HCT116 (cell line): ENCODE measurements at regions not wholly inside any gene's neighbourhood (a gene's known extent, or its start where the extent isn't known, plus 50 kb on each side); places are given as distances from the start of the nearest gene placed in this dataset.

Experiments
- ATAC-seq: fragments of 200-7000 bp; cut with Tn5 transposase; 2 replicates; pipeline ENCODE4 v1.9.1; 2020; ENCODE audit warnings: mild to moderate bottlenecking, moderate library complexity
- BruUV-seq: library from RNA; stranded (reverse); fragments of 400-500 nt; replicated peaks from 2 replicates; lab custom pipeline; 2021; lab: Mats Ljungman, UMichigan
- CTCF ChIA-PET: fragments of 300-600 bp; sonication (Branson Sonifier 250); formaldehyde crosslinking; loops from one replicate; lab custom pipeline; 2021; ENCODE audit warnings: antibody characterized with exemption; lab: Charles Lee
- POLR2A ChIA-PET: fragments of 300-600, 350-600 bp; sonication (Branson Sonifier 250); formaldehyde crosslinking; loops from one replicate; lab custom pipeline; 2021; ENCODE audit warnings: antibody characterized with exemption; lab: Charles Lee
- RAD21 ChIA-PET, 2 experiments: fragments of 300-600 bp; sonication (Branson Sonifier 250); formaldehyde crosslinking; loops; one replicate each; lab custom pipeline; 2023; ENCODE audit warnings: low total read pairs in 2 of 2; ENCODE audit not compliant: uncharacterized antibody in 2 of 2, unreplicated experiment in 2 of 2, low non-redundant PET in 1 of 2; lab: Charles Lee
- DNase-seq: peaks from one replicate; pipeline ENCODE4 v3.0.0-alpha.2; 2010; ENCODE audit warnings: low read depth, low spot score
- H2AFZ ChIP-seq: fragments of 200-600 bp; shearing (Covaris generic), sonication (generic); 2 replicates; pipeline ENCODE4 v1.6.1; 2017; ENCODE audit warnings: low read depth, mixed run types, mixed read lengths, antibody characterized with exemption, low read length; ENCODE audit not compliant: poor library complexity, severe bottlenecking
- H3K27ac ChIP-seq: 2 replicates; pipeline ENCODE4 v1.5.1; 2012; ENCODE audit warnings: low read depth, low read length
- H3K27me3 ChIP-seq: fragments of 200-600 bp; sonication (generic); 2 replicates; pipeline ENCODE4 v1.6.1; 2016; ENCODE audit warnings: mixed run types, low read length, mixed read lengths; ENCODE audit not compliant: insufficient read depth
- H3K36me3 ChIP-seq, 2 experiments: fragments of 200-500 bp in 1 of 2; fragments of 200-600 bp in 1 of 2; sonication (Bioruptor generic) in 1 of 2; sonication (generic) in 1 of 2; 2 replicates each; pipeline versions ENCODE4 v1.5.1 to v1.6.1; 2014 to 2016; ENCODE audit warnings: low read length in 2 of 2, inconsistent platforms in 1 of 2, mixed read lengths in 1 of 2, mixed run types in 1 of 2; ENCODE audit not compliant: insufficient read depth in 2 of 2, control insufficient read depth in 1 of 2
- H3K4me1 ChIP-seq, 2 experiments: fragments of 200-600 bp in 1 of 2; sonication (generic) in 1 of 2; 2 replicates each; pipeline versions ENCODE4 v1.5.1 to v1.6.1; 2012 to 2017; ENCODE audit warnings: low read length in 2 of 2, inconsistent platforms in 1 of 2, mild to moderate bottlenecking in 1 of 2, mixed read lengths in 1 of 2, mixed run types in 1 of 2, moderate library complexity in 1 of 2; ENCODE audit not compliant: insufficient read depth in 2 of 2, control insufficient read depth in 1 of 2
- H3K4me2 ChIP-seq: fragments of 200-600 bp; sonication (generic); 2 replicates; pipeline ENCODE4 v1.6.1; 2017; ENCODE audit warnings: mixed run types, low read length, mixed read lengths
- H3K4me3 ChIP-seq, 2 experiments: fragments of 200-600 bp in 1 of 2; sonication (generic) in 1 of 2; replicated peaks in 1 of 2; 2 replicates each; pipeline ENCODE4 v1.5.1; 2011 to 2016; ENCODE audit warnings: low read length in 2 of 2, control low read depth in 1 of 2, low read depth in 1 of 2, mild to moderate bottlenecking in 1 of 2, mixed read lengths in 1 of 2, mixed run types in 1 of 2
- H3K79me2 ChIP-seq: fragments of 200-600 bp; sonication (generic); 2 replicates; pipeline ENCODE4 v1.6.1; 2017; ENCODE audit warnings: mild to moderate bottlenecking, mixed run types, low read length, moderate library complexity, mixed read lengths; ENCODE audit not compliant: insufficient read depth
- H3K9ac ChIP-seq: fragments of 200-600 bp; sonication (generic); 2 replicates; pipeline ENCODE4 v1.6.1; 2016; ENCODE audit warnings: low read length, mixed read lengths
- H3K9me2 ChIP-seq: fragments of 200-600 bp; sonication (generic), shearing (Covaris generic); 2 replicates; pipeline ENCODE4 v1.6.1; 2017; ENCODE audit warnings: mixed run types, mild to moderate bottlenecking, moderate library complexity; ENCODE audit not compliant: insufficient read depth
- H3K9me3 ChIP-seq, 2 experiments: fragments of 200-500 bp in 1 of 2; fragments of 200-600 bp in 1 of 2; sonication (Bioruptor generic) in 1 of 2; sonication (generic) in 1 of 2; 2 replicates each; pipeline ENCODE4 v1.6.1; 2014 to 2017; ENCODE audit warnings: low read length in 2 of 2, mixed read lengths in 2 of 2, inconsistent platforms in 1 of 2, low read depth in 1 of 2, mild to moderate bottlenecking in 1 of 2, mixed run types in 1 of 2, moderate library complexity in 1 of 2; ENCODE audit not compliant: control insufficient read depth in 1 of 2, insufficient read depth in 1 of 2
- H4K20me1 ChIP-seq: fragments of 200-600 bp; sonication (generic), shearing (Covaris generic); 2 replicates; pipeline ENCODE4 v1.6.1; 2017; ENCODE audit warnings: mixed run types, mild to moderate bottlenecking, moderate library complexity; ENCODE audit not compliant: insufficient read depth
- CBX3 ChIP-seq: IDR thresholded peaks from 2 replicates; pipeline ENCODE4 v1.6.1; 2012; ENCODE audit warnings: low read depth
- ELF1 ChIP-seq: IDR thresholded peaks from 2 replicates; pipeline ENCODE4 v1.6.1; 2012; ENCODE audit warnings: low read depth, borderline replicate concordance
- EZH2phosphoT487 ChIP-seq: fragments of 200-600 bp; IDR thresholded peaks from 2 replicates; pipeline ENCODE4 v1.6.1; 2018; ENCODE audit warnings: antibody characterized with exemption, borderline replicate concordance
- JUND ChIP-seq: IDR thresholded peaks from 2 replicates; pipeline ENCODE4 v1.6.1; 2012
- POLR2A ChIP-seq: IDR thresholded peaks from 2 replicates; pipeline ENCODE4 v1.7.0; 2011; ENCODE audit warnings: borderline replicate concordance; ENCODE audit not compliant: insufficient read depth, insufficient read length; ENCODE audit errors: extremely low read depth
- POLR2AphosphoS5 ChIP-seq: IDR thresholded peaks from 2 replicates; pipeline ENCODE4 v1.6.1; 2011; ENCODE audit warnings: mild to moderate bottlenecking, low read depth, low read length, moderate library complexity
- RAD21 ChIP-seq: IDR thresholded peaks from 2 replicates; pipeline ENCODE4 v1.6.1; 2012; ENCODE audit warnings: low read depth, mild to moderate bottlenecking
- SIN3A ChIP-seq: IDR thresholded peaks from 2 replicates; pipeline ENCODE4 v1.6.1; 2012; ENCODE audit warnings: low read depth
- SP1 ChIP-seq: IDR thresholded peaks from 2 replicates; pipeline ENCODE4 v1.6.1; 2012; ENCODE audit warnings: low read depth
- SRF ChIP-seq: IDR thresholded peaks from 2 replicates; pipeline ENCODE4 v1.6.1; 2012; ENCODE audit warnings: low read depth
- TCF7L2 ChIP-seq: IDR thresholded peaks from 2 replicates; pipeline ENCODE4 v1.7.0; 2011; ENCODE audit warnings: borderline replicate concordance, inconsistent platforms; ENCODE audit not compliant: insufficient read depth, insufficient read length; ENCODE audit errors: extremely low read depth
- ZFX ChIP-seq: fragments of 450-650 bp; IDR thresholded peaks from 2 replicates; pipeline ENCODE4 v1.6.1; 2017
- intact Hi-C: fragments of 100-400 bp; cut with micrococcal nuclease; formaldehyde crosslinking; loops from 2 replicates; pipeline ENCODE4 v1.10.0; 2022
- TF ChIP-seq, protein P1 (sequence below): IDR thresholded peaks from 2 replicates; pipeline ENCODE4 v1.6.1; 2012
- TF ChIP-seq, protein P2 (sequence below): IDR thresholded peaks from 2 replicates; pipeline ENCODE4 v1.6.1; 2011; ENCODE audit warnings: mild to moderate bottlenecking, low read length, moderate library complexity; ENCODE audit not compliant: insufficient replicate concordance; ENCODE audit errors: extremely low read depth
- TF ChIP-seq, protein P3 (sequence below): IDR thresholded peaks from 2 replicates; pipeline ENCODE4 v1.6.1; 2012; ENCODE audit warnings: low read depth
- TF ChIP-seq, protein P4 (sequence below): IDR thresholded peaks from 2 replicates; pipeline ENCODE4 v1.6.1; 2012
- TF ChIP-seq, protein P5 (sequence below), 3 experiments: fragments of 200-600 bp in 1 of 3; sonication (generic) in 1 of 3; IDR thresholded peaks in 2 of 3; conservative IDR thresholded peaks in 1 of 3; 2 replicates each; pipeline ENCODE4 v1.5.1; 2012 to 2017; ENCODE audit warnings: low read depth in 2 of 3, low read length in 2 of 3, antibody characterized with exemption in 1 of 3, borderline replicate concordance in 1 of 3, control low read depth in 1 of 3, mild to moderate bottlenecking in 1 of 3, mixed read lengths in 1 of 3, mixed run types in 1 of 3, moderate library complexity in 1 of 3; ENCODE audit not compliant: insufficient read depth in 1 of 3

DNA sequence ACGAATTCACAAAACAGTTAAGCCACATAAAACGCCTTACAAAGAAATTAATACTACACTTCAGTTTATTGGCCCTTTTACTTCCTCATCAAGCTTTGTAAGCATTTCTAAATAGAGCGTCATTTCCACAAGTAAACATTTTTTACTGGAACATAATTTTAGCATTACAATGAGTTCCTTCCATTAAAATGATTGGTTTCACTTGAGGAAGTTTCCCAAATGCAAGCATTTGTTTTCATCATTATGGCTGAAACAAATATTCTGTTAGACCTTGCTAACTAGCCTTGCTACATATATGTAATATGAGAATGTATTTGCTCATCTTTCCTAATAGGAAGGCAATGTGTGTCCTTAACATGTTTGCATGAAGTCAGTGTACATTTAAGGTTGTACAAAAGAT lies 579.1 kb downstream of the IRS1 start:
- TF ChIP-seq, protein P1, sequence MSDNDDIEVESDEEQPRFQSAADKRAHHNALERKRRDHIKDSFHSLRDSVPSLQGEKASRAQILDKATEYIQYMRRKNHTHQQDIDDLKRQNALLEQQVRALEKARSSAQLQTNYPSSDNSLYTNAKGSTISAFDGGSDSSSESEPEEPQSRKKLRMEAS: no peak
- TF ChIP-seq, protein P2, sequence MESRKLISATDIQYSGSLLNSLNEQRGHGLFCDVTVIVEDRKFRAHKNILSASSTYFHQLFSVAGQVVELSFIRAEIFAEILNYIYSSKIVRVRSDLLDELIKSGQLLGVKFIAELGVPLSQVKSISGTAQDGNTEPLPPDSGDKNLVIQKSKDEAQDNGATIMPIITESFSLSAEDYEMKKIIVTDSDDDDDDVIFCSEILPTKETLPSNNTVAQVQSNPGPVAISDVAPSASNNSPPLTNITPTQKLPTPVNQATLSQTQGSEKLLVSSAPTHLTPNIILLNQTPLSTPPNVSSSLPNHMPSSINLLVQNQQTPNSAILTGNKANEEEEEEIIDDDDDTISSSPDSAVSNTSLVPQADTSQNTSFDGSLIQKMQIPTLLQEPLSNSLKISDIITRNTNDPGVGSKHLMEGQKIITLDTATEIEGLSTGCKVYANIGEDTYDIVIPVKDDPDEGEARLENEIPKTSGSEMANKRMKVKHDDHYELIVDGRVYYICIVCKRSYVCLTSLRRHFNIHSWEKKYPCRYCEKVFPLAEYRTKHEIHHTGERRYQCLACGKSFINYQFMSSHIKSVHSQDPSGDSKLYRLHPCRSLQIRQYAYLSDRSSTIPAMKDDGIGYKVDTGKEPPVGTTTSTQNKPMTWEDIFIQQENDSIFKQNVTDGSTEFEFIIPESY: no peak
- no peak for TF ChIP-seq SIN3A
- no peak for TF ChIP-seq POLR2AphosphoS5
- TF ChIP-seq, protein P3, sequence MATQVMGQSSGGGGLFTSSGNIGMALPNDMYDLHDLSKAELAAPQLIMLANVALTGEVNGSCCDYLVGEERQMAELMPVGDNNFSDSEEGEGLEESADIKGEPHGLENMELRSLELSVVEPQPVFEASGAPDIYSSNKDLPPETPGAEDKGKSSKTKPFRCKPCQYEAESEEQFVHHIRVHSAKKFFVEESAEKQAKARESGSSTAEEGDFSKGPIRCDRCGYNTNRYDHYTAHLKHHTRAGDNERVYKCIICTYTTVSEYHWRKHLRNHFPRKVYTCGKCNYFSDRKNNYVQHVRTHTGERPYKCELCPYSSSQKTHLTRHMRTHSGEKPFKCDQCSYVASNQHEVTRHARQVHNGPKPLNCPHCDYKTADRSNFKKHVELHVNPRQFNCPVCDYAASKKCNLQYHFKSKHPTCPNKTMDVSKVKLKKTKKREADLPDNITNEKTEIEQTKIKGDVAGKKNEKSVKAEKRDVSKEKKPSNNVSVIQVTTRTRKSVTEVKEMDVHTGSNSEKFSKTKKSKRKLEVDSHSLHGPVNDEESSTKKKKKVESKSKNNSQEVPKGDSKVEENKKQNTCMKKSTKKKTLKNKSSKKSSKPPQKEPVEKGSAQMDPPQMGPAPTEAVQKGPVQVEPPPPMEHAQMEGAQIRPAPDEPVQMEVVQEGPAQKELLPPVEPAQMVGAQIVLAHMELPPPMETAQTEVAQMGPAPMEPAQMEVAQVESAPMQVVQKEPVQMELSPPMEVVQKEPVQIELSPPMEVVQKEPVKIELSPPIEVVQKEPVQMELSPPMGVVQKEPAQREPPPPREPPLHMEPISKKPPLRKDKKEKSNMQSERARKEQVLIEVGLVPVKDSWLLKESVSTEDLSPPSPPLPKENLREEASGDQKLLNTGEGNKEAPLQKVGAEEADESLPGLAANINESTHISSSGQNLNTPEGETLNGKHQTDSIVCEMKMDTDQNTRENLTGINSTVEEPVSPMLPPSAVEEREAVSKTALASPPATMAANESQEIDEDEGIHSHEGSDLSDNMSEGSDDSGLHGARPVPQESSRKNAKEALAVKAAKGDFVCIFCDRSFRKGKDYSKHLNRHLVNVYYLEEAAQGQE: no peak
- TF ChIP-seq, protein P4, sequence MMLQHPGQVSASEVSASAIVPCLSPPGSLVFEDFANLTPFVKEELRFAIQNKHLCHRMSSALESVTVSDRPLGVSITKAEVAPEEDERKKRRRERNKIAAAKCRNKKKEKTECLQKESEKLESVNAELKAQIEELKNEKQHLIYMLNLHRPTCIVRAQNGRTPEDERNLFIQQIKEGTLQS: no peak
- no peak for TF ChIP-seq POLR2A
- no peak for TF ChIP-seq TCF7L2
- TF ChIP-seq CBX3: no peak
- no peak for TF ChIP-seq SRF
- TF ChIP-seq ELF1: no peak
- TF ChIP-seq, protein P5, sequence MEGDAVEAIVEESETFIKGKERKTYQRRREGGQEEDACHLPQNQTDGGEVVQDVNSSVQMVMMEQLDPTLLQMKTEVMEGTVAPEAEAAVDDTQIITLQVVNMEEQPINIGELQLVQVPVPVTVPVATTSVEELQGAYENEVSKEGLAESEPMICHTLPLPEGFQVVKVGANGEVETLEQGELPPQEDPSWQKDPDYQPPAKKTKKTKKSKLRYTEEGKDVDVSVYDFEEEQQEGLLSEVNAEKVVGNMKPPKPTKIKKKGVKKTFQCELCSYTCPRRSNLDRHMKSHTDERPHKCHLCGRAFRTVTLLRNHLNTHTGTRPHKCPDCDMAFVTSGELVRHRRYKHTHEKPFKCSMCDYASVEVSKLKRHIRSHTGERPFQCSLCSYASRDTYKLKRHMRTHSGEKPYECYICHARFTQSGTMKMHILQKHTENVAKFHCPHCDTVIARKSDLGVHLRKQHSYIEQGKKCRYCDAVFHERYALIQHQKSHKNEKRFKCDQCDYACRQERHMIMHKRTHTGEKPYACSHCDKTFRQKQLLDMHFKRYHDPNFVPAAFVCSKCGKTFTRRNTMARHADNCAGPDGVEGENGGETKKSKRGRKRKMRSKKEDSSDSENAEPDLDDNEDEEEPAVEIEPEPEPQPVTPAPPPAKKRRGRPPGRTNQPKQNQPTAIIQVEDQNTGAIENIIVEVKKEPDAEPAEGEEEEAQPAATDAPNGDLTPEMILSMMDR (IDR thresholded peaks at IDR 0.05 in 2 of 3, conservative IDR thresholded peaks at IDR 0.05 in 1 of 3; ENCODE audit: borderline replicate concordance in 1 of 3, insufficient read depth in 1 of 3, low read depth in 2 of 3, low read length in 2 of 3): no peak
- no peak for TF ChIP-seq JUND
- TF ChIP-seq SP1: no peak; the same call in 1 of the 2 replicates
- TF ChIP-seq RAD21: no peak
- no peak for TF ChIP-seq ZFX
- no peak for TF ChIP-seq EZH2phosphoT487
- no TSS peak for BruUV-seq
- RAD21 ChIA-PET: no interaction called here
- Histone ChIP-seq H3K4me3 (no peak overlapping the region), H3K9me2 (no peaks in the 10 kb centered on the region), H4K20me1 (no peaks in the 10 kb centered on the region), H2AFZ (peak overlapping the region; percentile 70), H3K79me2 (no peaks in the 10 kb centered on the region), H3K27ac (no peak overlapping the region), H3K4me1 (peaks cover 9 to 17% of the 10 kb centered on the region in 2 experiments), H3K9ac (no peak overlapping the region), H3K27me3 (no peaks in the 10 kb centered on the region), H3K9me3 (no peaks in the 10 kb centered on the region), H3K36me3 (0 out of 4 replicates have a peak, but pooled peaks cover 0 to 4% of the 10 kb centered on the region in 2 experiments), H3K4me2 (no peak overlapping the region)
- CTCF ChIA-PET: no interaction called here
- POLR2A ChIA-PET: no interaction called here
- no peak for ATAC-seq
- no peak for DNase-seq
- intact Hi-C loops: no loop called here
